Keratinocyte (primary cell): ENCODE measurements at regions not wholly inside any gene's neighbourhood (a gene's known extent, or its start where the extent isn't known, plus 50 kb on each side); places are given as distances from the start of the nearest gene placed in this dataset.

ENCODE experiments used
- DNase-seq: peaks from one replicate; pipeline ENCODE4 v3.0.0-alpha.2; 2011; ENCODE audit warnings: low read depth, missing footprints, low spot score
- FAIRE-seq: peaks from 2 replicates; lab custom pipeline; 2011; peaks lifted over from hg19 to GRCh38; lab: Jason Lieb, UNC
- H2AFZ ChIP-seq: 2 replicates; pipeline ENCODE4 v1.6.0; 2012; ENCODE audit warnings: low read length, control low read depth, inconsistent platforms; ENCODE audit not compliant: control insufficient read depth
- H3K27ac ChIP-seq: 2 replicates; pipeline ENCODE4 v1.5.1; 2011; ENCODE audit warnings: low read length; ENCODE audit not compliant: control insufficient read depth, insufficient read depth
- H3K27me3 ChIP-seq: 3 replicates; pipeline ENCODE4 v1.6.0; 2011; ENCODE audit warnings: low read length; ENCODE audit not compliant: control insufficient read depth, insufficient read depth; ENCODE audit errors: extremely low read depth
- H3K36me3 ChIP-seq, 2 experiments: 2 replicates in 1 of 2; 3 replicates in 1 of 2; pipeline ENCODE4 v1.5.1; 2011; ENCODE audit warnings: low read length in 2 of 2, mild to moderate bottlenecking in 1 of 2; ENCODE audit not compliant: control insufficient read depth in 2 of 2, insufficient read depth in 2 of 2; ENCODE audit errors: extremely low read depth in 1 of 2
- H3K4me1 ChIP-seq: 3 replicates; pipeline ENCODE4 v1.5.1; 2011; ENCODE audit warnings: low read length; ENCODE audit not compliant: control insufficient read depth, insufficient read depth; ENCODE audit errors: extremely low read depth
- H3K4me2 ChIP-seq: 3 replicates; pipeline ENCODE4 v1.6.0; 2011; ENCODE audit warnings: low read depth, low read length; ENCODE audit not compliant: control insufficient read depth, insufficient read depth; ENCODE audit errors: extremely low read depth
- H3K4me3 ChIP-seq, 3 experiments: fragments of 200-600 bp in 1 of 3; sonication (generic) in 1 of 3; 2 replicates in 2 of 3; 3 replicates in 1 of 3; pipeline ENCODE4 v1.5.1; 2011 to 2016; ENCODE audit warnings: low read length in 3 of 3, mild to moderate bottlenecking in 3 of 3, control low read depth in 2 of 3, inconsistent platforms in 1 of 3, low read depth in 1 of 3, mixed read lengths in 1 of 3, mixed run types in 1 of 3, moderate library complexity in 1 of 3; ENCODE audit not compliant: control insufficient read depth in 2 of 3, insufficient read depth in 2 of 3; ENCODE audit errors: extremely low read depth in 1 of 3
- H3K79me2 ChIP-seq: 2 replicates; pipeline ENCODE4 v1.6.0; 2012; ENCODE audit warnings: low read length; ENCODE audit not compliant: control insufficient read depth, insufficient read depth
- H3K9ac ChIP-seq: 3 replicates; pipeline ENCODE4 v1.6.0; 2011; ENCODE audit warnings: low read length; ENCODE audit not compliant: control insufficient read depth, insufficient read depth; ENCODE audit errors: extremely low read depth
- H3K9me1 ChIP-seq: 3 replicates; pipeline ENCODE4 v1.6.0; 2011; ENCODE audit warnings: low read length; ENCODE audit not compliant: control insufficient read depth, insufficient read depth; ENCODE audit errors: extremely low read depth
- H3K9me3 ChIP-seq: 2 replicates; pipeline ENCODE4 v1.5.1; 2012; ENCODE audit warnings: low read depth, low read length; ENCODE audit not compliant: control insufficient read depth
- H4K20me1 ChIP-seq: 3 replicates; pipeline ENCODE4 v1.6.0; 2011; ENCODE audit warnings: low read length; ENCODE audit not compliant: control insufficient read depth, insufficient read depth; ENCODE audit errors: extremely low read depth
- CTCF ChIP-seq, 3 experiments: IDR thresholded peaks in 1 of 3; conservative IDR thresholded peaks in 1 of 3; optimal IDR thresholded peaks in 1 of 3; 2 replicates in 2 of 3; 3 replicates in 1 of 3; pipeline versions ENCODE3 to v1.5.1; 2011; ENCODE audit warnings: low read length in 3 of 3, mild to moderate bottlenecking in 3 of 3, moderate library complexity in 2 of 3, control low read depth in 1 of 3, inconsistent platforms in 1 of 3; ENCODE audit not compliant: insufficient read depth in 2 of 3; ENCODE audit errors: extremely low read depth in 1 of 3
- EZH2 ChIP-seq: IDR thresholded peaks from one replicate; pipeline ENCODE4 v1.6.1; 2012; ENCODE audit warnings: inconsistent platforms, mild to moderate bottlenecking, low read length, moderate library complexity
- dilution Hi-C: fragments of 300-500 bp; cut with MboI; formaldehyde crosslinking; loops from one replicate; pipeline ENCODE4 v1.7.0; 2020; ENCODE audit warnings: low sequenced_read_pairs; ENCODE audit not compliant: extremely low pct_ligation_motif_present

- TF ChIP-seq EZH2 (no peak), CTCF (optimal IDR thresholded peaks at IDR 0.05 in 1 of 3, IDR thresholded peaks at IDR 0.05 in 1 of 3, conservative IDR thresholded peaks at IDR 0.05 in 1 of 3; ENCODE audit: extremely low read depth in 1 of 3, insufficient read depth in 2 of 3, low read length in 3 of 3) (peak in 1 of 3 experiments; percentile 10)
- Histone ChIP-seq H3K4me3 (peak overlapping the region; percentile 24 to 57 (median 51)), H3K9me3 (no peaks in the 10 kb centered on the region), H3K4me1 (peaks cover 10% of the 10 kb centered on the region), H3K9me1 (no peaks in the 10 kb centered on the region), H3K36me3 (no peaks in the 10 kb centered on the region), H3K9ac (peak overlapping the region; percentile 15), H4K20me1 (no peaks in the 10 kb centered on the region), H3K27ac (no peak overlapping the region), H3K4me2 (peak overlapping the region; percentile 76), H3K27me3 (peaks cover 21% of the 10 kb centered on the region), H2AFZ (peak overlapping the region; percentile 63), H3K79me2 (no peaks in the 10 kb centered on the region)
- FAIRE-seq (no peak), DNase-seq (no peak)
- dilution Hi-C loops, result no loop called here
Observed at GRCh38 chr6:44002593-44003344, 124.5 kb downstream of the MRPL14 start.

GRCh38 chr6:44002067-44002592 is 125.1 kb downstream of the MRPL14 start:
- Histone ChIP-seq H3K27ac (no peak overlapping the region), H3K4me3 (peak overlapping the region in 2 of 3 experiments; percentile 51 to 57), H3K79me2 (no peaks in the 10 kb centered on the region), H2AFZ (peak overlapping the region; percentile 63), H4K20me1 (no peaks in the 10 kb centered on the region), H3K9ac (peak overlapping the region; percentile 15), H3K4me1 (peaks cover 10% of the 10 kb centered on the region), H3K27me3 (peaks cover 21% of the 10 kb centered on the region), H3K36me3 (no peaks in the 10 kb centered on the region), H3K9me3 (no peaks in the 10 kb centered on the region), H3K4me2 (peak overlapping the region; percentile 76), H3K9me1 (no peaks in the 10 kb centered on the region)
- dilution Hi-C loops, result no loop called here
- TF ChIP-seq CTCF (optimal IDR thresholded peaks at IDR 0.05 in 1 of 3, IDR thresholded peaks at IDR 0.05 in 1 of 3, conservative IDR thresholded peaks at IDR 0.05 in 1 of 3; ENCODE audit: extremely low read depth in 1 of 3, insufficient read depth in 2 of 3, low read length in 3 of 3) (no peak), EZH2 (no peak)
- DNase-seq (no peak), FAIRE-seq (no peak)
